B cell (primary cell): ENCODE measurements at regions not wholly inside any gene's neighbourhood (a gene's known extent, or its start where the extent isn't known, plus 50 kb on each side); places are given as distances from the start of the nearest gene placed in this dataset.

ENCODE experiments used
- ATAC-seq: fragments of 200-7000 bp; cut with Tn5 transposase; one replicate; pipeline ENCODE4 v1.10.0; 2021; ENCODE audit warnings: low read depth, mild to moderate bottlenecking, moderate number of reproducible peaks, moderate library complexity
- CTCF ChIA-PET: fragments of 350-600 bp; sonication (Branson Sonifier 250); formaldehyde crosslinking; loops from one replicate; lab custom pipeline; 2021; ENCODE audit warnings: antibody characterized with exemption, inconsistent platforms; lab: Charles Lee
- POLR2A ChIA-PET: fragments of 350-600 bp; sonication (Branson Sonifier 250); formaldehyde crosslinking; loops from one replicate; lab custom pipeline; 2021; ENCODE audit warnings: antibody characterized with exemption; lab: Charles Lee
- DNase-seq: peaks from one replicate; pipeline ENCODE4 v3.0.0; 2013
- H2AFZ ChIP-seq: 2 replicates; pipeline ENCODE4 v1.6.1; 2012; ENCODE audit warnings: mild to moderate bottlenecking, low read depth, low read length; ENCODE audit not compliant: insufficient read depth, poor library complexity, severe bottlenecking
- H3K27ac ChIP-seq, 2 donors: 1 replicate in 1 of 2; 2 replicates in 1 of 2; pipeline ENCODE4 v1.5.1; 2012 to 2013; ENCODE audit warnings: low read length in 2 of 2, mild to moderate bottlenecking in 2 of 2, moderate library complexity in 1 of 2
- H3K27me3 ChIP-seq, 4 experiments: fragments of 200-600 bp in 1 of 4; sonication (generic) in 1 of 4; replicated peaks in 1 of 4; 1 replicate in 2 of 4; 2 replicates in 2 of 4; pipeline versions ENCODE4 v1.6.1 to v1.7.0; 2013 to 2016; ENCODE audit warnings: low read length in 3 of 4, mild to moderate bottlenecking in 2 of 4, mixed read lengths in 1 of 4, moderate library complexity in 1 of 4; ENCODE audit not compliant: insufficient read depth in 4 of 4, control insufficient read depth in 3 of 4; ENCODE audit errors: control extremely low read depth in 1 of 4
- H3K36me3 ChIP-seq, 2 experiments: replicated peaks in 1 of 2; 1 replicate in 1 of 2; 2 replicates in 1 of 2; pipeline versions ENCODE4 v1.6.1 to v1.7.1; 2013; ENCODE audit warnings: low read length in 1 of 2; ENCODE audit not compliant: insufficient read depth in 2 of 2, control insufficient read depth in 1 of 2; ENCODE audit errors: control extremely low read depth in 1 of 2, extremely low read depth in 1 of 2
- H3K4me1 ChIP-seq, 2 donors: fragments of 200-600 bp in 1 of 2; sonication (generic) in 1 of 2; 1 replicate in 1 of 2; 2 replicates in 1 of 2; pipeline versions ENCODE4 v1.5.1 to v1.6.1; 2013 to 2017; ENCODE audit warnings: low read length in 2 of 2; ENCODE audit not compliant: control insufficient read depth in 2 of 2, insufficient read depth in 2 of 2
- H3K4me2 ChIP-seq: replicated peaks from 2 replicates; pipeline ENCODE3; 2012; ENCODE audit warnings: mild to moderate bottlenecking, low read depth, low read length; ENCODE audit not compliant: poor library complexity, severe bottlenecking
- H3K4me3 ChIP-seq, 5 experiments: fragments of 200-600 bp in 1 of 5; sonication (generic) in 1 of 5; 1 replicate in 3 of 5; 2 replicates in 2 of 5; pipeline versions ENCODE4 v1.5.1 to v1.7.0; 2011 to 2016; ENCODE audit warnings: low read length in 4 of 5, mild to moderate bottlenecking in 4 of 5, low read depth in 2 of 5, control low read depth in 1 of 5, moderate library complexity in 1 of 5; ENCODE audit not compliant: insufficient read depth in 1 of 5; ENCODE audit errors: control extremely low read depth in 1 of 5, extremely low read depth in 1 of 5
- H3K79me2 ChIP-seq: fragments of 200-600 bp; sonication (generic); one replicate; pipeline ENCODE4 v1.6.0; 2016; ENCODE audit warnings: low read length; ENCODE audit not compliant: control insufficient read depth, insufficient read depth
- H3K9ac ChIP-seq: fragments of 200-600 bp; sonication (generic); 2 replicates; pipeline ENCODE4 v1.6.1; 2017; ENCODE audit warnings: mild to moderate bottlenecking, low read length, moderate library complexity
- H3K9me3 ChIP-seq, 3 donors: one replicate each; pipeline versions ENCODE4 v1.6.1 to v1.7.1; 2013; ENCODE audit warnings: low read length in 2 of 3; ENCODE audit not compliant: control insufficient read depth in 2 of 3, insufficient read depth in 1 of 3; ENCODE audit errors: control extremely low read depth in 1 of 3
- H4K20me1 ChIP-seq: 2 replicates; pipeline ENCODE4 v1.6.0; 2012; ENCODE audit warnings: mild to moderate bottlenecking, low read length; ENCODE audit not compliant: insufficient read depth, control insufficient read depth, poor library complexity, severe bottlenecking
- H3K27ac Mint-ChIP-seq: one replicate; pipeline ENCODE4 v1.8.0; 2021; ENCODE audit warnings: mixed read lengths
- H3K27me3 Mint-ChIP-seq: one replicate; pipeline ENCODE4 v1.8.0; 2021; ENCODE audit warnings: mixed read lengths
- H3K4me1 Mint-ChIP-seq: one replicate; pipeline ENCODE4 v1.8.0; 2021; ENCODE audit warnings: mixed read lengths
- H3K4me3 Mint-ChIP-seq: one replicate; pipeline ENCODE4 v1.8.0; 2021; ENCODE audit warnings: mixed read lengths
- H3K9me3 Mint-ChIP-seq: one replicate; pipeline ENCODE4 v1.8.0; 2022; ENCODE audit warnings: mixed read lengths; ENCODE audit not compliant: insufficient read depth
- EZH2 ChIP-seq: IDR thresholded peaks from 2 replicates; pipeline ENCODE4 v1.6.1; 2012; ENCODE audit warnings: borderline replicate concordance, low read depth, mild to moderate bottlenecking, moderate library complexity, low read length; ENCODE audit not compliant: insufficient read depth, poor library complexity, severe bottlenecking
- WGBS: methylation state at CpG from one replicate; pipeline ENCODE4 v1.1.5; 2013; ENCODE audit warnings: missing lambda C conversion rate; ENCODE audit not compliant: insufficient coverage; 5-methylcytosine and 5-hydroxymethylcytosine counted together
- intact Hi-C: fragments of 100-400 bp; cut with micrococcal nuclease; formaldehyde crosslinking; loops from one replicate; pipeline ENCODE4 v1.10.0; 2022
- TF ChIP-seq, protein P1 (sequence below): fragments of 200-600 bp; IDR thresholded peaks from one replicate; pipeline ENCODE4 v1.8.0; 2022; ENCODE audit warnings: antibody characterized with exemption, mild to moderate bottlenecking

DNA sequence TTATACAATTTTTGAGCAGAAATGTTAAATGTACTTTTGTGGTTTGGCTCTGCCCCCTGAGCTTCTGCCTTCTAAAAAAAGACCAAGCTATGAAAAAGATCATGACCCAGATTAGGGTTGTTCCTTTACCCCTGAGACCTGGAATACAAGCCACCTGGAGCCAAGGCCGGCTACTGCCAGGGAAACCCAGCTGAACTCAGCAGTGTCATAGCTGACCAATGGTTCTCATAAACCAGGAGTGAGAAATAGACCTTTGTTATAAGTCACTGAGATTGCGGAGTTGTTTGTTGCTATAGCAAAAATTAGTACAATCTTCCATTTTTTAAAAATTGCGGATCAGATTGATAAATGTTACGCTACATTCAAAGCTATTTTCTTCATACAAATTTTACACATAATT, 1261.7 kb downstream of the ROBO1 start:
- Histone ChIP-seq H3K4me1 (no peaks in the 10 kb centered on the region), H4K20me1 (no peaks in the 10 kb centered on the region), H2AFZ (no peak overlapping the region), H3K36me3 (no peaks in the 10 kb centered on the region), H3K79me2 (no peaks in the 10 kb centered on the region), H3K9ac (no peak overlapping the region), H3K4me3 (no peak overlapping the region), H3K27ac (no peak overlapping the region), H3K27me3 (no peaks in the 10 kb centered on the region), H3K4me2 (no peak overlapping the region), H3K9me3 (peaks cover 0 to 6% (median 0%) of the 10 kb centered on the region in 3 donors)
- H3K27me3 Mint-ChIP-seq, result no peaks in the 10 kb centered on the region
- POLR2A ChIA-PET, result no interaction called here
- TF ChIP-seq EZH2, result no peak
- TF ChIP-seq, protein P1, sequence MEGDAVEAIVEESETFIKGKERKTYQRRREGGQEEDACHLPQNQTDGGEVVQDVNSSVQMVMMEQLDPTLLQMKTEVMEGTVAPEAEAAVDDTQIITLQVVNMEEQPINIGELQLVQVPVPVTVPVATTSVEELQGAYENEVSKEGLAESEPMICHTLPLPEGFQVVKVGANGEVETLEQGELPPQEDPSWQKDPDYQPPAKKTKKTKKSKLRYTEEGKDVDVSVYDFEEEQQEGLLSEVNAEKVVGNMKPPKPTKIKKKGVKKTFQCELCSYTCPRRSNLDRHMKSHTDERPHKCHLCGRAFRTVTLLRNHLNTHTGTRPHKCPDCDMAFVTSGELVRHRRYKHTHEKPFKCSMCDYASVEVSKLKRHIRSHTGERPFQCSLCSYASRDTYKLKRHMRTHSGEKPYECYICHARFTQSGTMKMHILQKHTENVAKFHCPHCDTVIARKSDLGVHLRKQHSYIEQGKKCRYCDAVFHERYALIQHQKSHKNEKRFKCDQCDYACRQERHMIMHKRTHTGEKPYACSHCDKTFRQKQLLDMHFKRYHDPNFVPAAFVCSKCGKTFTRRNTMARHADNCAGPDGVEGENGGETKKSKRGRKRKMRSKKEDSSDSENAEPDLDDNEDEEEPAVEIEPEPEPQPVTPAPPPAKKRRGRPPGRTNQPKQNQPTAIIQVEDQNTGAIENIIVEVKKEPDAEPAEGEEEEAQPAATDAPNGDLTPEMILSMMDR, result no peak
- no CpG with 5 or more reads among the region's 4 CpGs for WGBS
- DNase-seq, result no peak
- H3K27ac Mint-ChIP-seq, result no peak overlapping the region
- H3K9me3 Mint-ChIP-seq, result peaks cover 3% of the 10 kb centered on the region
- no peak for ATAC-seq
- intact Hi-C loops, result no loop called here
- no peak overlapping the region for H3K4me3 Mint-ChIP-seq
- no peaks in the 10 kb centered on the region for H3K4me1 Mint-ChIP-seq
- CTCF ChIA-PET, result no interaction called here

DNA sequence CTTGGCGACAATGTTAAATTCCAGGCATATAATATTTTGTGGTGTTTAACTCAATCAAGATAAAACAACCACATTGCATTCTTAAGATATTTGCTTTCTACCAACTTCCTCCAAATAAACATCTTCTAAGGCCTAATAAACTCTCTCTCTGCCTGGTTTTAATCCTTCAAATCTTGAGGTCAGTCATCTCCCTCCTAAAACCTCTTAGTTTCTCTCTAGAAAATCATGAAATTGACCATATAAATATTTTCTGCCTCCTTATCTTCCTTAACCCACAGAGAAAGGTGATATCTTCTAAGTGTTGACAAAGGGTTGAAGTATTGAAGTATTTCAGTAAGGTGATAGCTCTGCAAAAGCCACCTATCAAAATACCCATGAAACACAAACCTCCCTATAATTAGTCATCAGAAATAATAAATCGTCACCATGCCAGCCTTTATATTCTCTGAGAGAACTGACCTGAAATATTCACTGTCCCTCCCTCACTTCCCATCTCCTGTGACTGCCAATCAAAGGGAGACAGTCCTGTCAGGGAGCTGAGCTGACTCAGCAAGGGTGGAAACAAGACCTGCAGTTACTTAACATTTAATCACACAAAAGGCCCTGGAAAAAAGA, 1261.1 kb downstream of the ROBO1 start:
- Histone ChIP-seq H3K9me3 (peaks cover 0 to 5% (median 0%) of the 10 kb centered on the region in 3 donors), H3K36me3 (no peaks in the 10 kb centered on the region), H3K9ac (no peak overlapping the region), H3K27me3 (no peaks in the 10 kb centered on the region), H2AFZ (no peak overlapping the region), H3K79me2 (no peaks in the 10 kb centered on the region), H3K4me2 (no peak overlapping the region), H3K4me1 (no peaks in the 10 kb centered on the region), H3K27ac (no peak overlapping the region), H3K4me3 (no peak overlapping the region), H4K20me1 (no peaks in the 10 kb centered on the region)
- intact Hi-C loops, result no loop called here
- H3K27me3 Mint-ChIP-seq, result no peaks in the 10 kb centered on the region
- ATAC-seq (no peak), DNase-seq (no peak)
- no peak overlapping the region for H3K27ac Mint-ChIP-seq
- TF ChIP-seq, protein P1, result no peak
- TF ChIP-seq EZH2, result no peak
- POLR2A ChIA-PET, result no interaction called here
- peaks cover 2% of the 10 kb centered on the region for H3K9me3 Mint-ChIP-seq
- no peaks in the 10 kb centered on the region for H3K4me1 Mint-ChIP-seq
- 75% methylated on average over 1 of the region's 2 CpGs for WGBS
- CTCF ChIA-PET, result no interaction called here
- no peak overlapping the region for H3K4me3 Mint-ChIP-seq
